ENCODE measurements at regions not wholly inside any gene's neighbourhood (a gene's known extent, or its start where the extent isn't known, plus 50 kb on each side); places are given as distances from the start of the nearest gene placed in this dataset.

GRCh38 chr6:43972179-43972912 lies 154.9 kb downstream of the MRPL14 start:
- TF ChIP-seq CTCF (IDR thresholded peaks at IDR 0.05) = no peak

DNA sequence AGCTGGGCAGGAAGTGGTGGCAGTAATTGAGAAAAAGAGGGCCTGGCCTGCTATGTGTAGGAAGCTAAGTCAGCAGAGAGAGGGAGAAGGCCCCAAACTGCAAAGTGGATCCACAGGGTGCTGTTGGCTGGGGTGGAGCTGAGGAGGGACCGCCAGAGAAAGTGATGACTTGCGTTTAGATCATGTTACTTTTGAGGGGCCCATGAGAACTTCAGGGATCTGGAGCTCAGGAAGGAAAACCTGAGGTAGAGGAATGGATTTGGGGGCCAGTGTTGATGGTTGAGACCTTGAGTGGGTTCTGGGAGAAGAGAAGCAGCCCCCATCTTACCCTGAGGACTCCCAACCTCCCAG lies 155.5 kb downstream of the MRPL14 start:
- no peak for TF ChIP-seq CTCF (IDR thresholded peaks at IDR 0.05)

- TF ChIP-seq CTCF (IDR thresholded peaks at IDR 0.05) = no peak
Observed at GRCh38 chr6:43970913-43971775, 156.1 kb downstream of the MRPL14 start.

DNA sequence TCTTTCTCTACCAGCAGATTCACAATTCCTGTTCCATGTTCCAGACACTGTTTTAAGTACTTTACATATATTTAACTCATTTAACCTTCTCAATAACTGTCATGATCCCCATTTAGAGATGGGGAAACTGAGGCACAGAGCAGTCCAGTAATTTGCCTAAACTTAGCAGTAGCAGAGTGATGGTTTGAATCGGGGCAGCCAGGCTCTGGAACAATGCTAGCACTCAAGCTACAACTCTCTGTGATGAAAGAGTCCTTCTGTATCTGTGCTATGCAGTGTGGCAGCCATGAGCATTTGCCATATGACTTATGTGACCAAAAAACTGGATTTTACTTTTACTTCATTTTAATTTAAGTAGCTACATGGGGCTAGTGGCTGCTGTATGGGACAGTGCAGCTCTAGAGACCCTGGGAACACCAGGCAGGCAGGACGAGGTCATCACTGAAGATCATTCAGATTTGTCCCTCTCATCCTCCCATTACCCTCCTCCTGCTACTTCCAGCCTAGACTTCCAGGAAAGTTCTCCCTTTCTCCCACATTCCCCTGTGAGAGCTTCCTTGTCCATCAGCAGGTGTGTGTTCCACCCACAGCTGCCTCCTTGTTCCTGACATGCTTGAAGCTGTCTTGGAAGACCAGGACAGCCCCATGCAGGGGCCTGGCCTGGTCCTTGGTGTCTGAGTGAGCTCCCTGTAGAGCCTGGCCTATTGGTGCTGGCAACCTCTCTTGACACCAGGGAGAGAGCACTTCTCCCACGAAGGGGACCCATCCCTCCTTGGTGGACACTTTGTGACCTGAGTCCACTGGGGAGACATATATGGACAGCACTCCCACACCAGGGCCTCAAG lies 157.0 kb downstream of the MRPL14 start:
- no peak for TF ChIP-seq CTCF (IDR thresholded peaks at IDR 0.05)

DNA sequence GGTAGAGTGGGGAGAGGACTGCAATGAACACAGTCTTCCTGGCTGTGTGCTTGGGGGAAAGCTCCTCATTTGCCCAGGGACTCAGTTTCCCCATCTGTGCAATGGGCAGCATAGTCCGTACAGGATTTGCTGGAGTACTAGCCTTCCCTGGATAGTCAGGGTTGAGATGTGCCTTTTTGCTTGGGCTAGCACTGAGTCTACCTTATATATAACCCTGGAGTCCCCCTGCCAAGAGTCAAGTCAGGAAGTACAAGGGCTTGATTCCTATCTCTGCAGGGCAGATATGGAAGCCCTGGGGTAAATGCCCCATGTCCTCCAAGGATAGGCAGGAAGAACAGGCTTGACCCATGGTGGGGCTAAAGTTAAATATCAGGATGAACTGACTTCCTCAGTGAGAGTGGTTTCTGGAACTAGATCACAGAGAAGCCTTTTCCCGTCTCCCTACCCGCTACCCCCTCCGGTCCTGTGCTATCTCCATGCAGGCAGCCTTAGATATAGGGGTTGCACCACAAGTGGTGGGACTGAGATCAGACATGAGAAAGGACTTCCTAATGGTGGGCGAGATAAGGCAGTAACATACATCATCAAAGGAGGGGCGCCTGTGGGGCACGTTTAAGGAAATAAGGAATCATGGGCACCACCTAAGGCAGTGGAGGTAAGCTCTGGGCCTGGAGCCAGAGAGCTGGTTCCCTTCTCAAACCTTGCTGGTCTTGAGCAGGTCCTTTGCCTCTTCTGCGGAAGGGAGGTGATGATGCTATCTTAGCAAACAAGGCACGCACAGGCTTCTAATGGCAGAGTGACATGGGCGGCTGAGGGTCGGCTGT lies 157.9 kb downstream of the MRPL14 start:
- no peak for TF ChIP-seq CTCF (IDR thresholded peaks at IDR 0.05)

DNA sequence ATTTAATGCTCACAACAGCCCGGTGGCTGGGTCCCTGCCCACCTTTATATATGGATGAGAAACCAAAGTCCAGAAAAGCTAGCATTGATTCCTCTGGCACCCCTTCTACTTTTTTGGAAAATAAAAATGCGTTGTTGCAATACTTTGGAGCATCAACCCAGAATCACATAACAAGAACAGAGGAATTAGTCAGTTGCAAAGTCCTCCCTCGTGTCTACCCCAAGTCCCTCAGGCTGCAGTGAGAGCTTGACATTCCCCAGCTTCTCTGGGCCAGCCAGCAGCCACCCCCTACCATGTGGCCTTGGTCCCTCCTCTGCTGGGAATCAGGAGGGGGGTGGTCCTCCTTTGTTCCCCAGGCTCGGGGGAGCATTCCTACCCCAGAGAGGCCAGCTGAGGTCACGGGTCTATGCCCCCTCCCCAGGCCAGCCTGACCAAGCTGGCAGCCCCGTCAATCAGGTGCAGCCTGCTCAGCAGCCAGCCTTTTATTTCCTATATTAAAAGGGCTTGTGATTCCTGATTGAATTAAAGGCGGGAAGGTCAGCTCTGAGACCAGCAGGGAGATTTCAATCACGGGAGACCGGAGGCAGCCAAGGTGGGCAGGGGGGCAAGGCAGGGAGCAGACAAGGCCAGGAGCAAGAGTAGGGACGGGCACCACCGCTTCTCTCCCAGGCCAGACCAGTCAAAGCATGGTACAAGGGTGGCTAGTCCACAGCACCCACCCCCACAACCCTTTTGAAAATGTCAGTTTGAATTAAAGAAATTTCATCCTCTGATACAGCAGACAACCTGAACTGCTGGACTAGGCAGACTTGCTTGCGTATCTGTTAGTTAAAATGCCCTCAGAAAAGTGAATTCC lies 158.9 kb downstream of the MRPL14 start:
- no peak for TF ChIP-seq CTCF (IDR thresholded peaks at IDR 0.05)

All from LNCAP (cell line).